Spleen (tissue), 11 donors: ENCODE measurements at regions not wholly inside any gene's neighbourhood (a gene's known extent, or its start where the extent isn't known, plus 50 kb on each side); places are given as distances from the start of the nearest gene placed in this dataset.

ENCODE experiments used
- DNase-seq: peaks from one replicate; pipeline ENCODE4 v3.0.0-alpha.2; 2020
- H3K27ac ChIP-seq, 8 donors: fragments of 200-600 bp; sonication (generic) in 7 of 8; 1 replicate in 4 of 8; 2 replicates in 4 of 8; pipeline versions ENCODE4 v1.5.0 to v1.8.0; 2016 to 2021; ENCODE audit warnings: inconsistent platforms in 4 of 8, mild to moderate bottlenecking in 4 of 8, moderate library complexity in 1 of 8
- H3K27me3 ChIP-seq, 7 donors: fragments of 200-600 bp; sonication (generic) in 6 of 7; replicated peaks in 1 of 7; 1 replicate in 4 of 7; 2 replicates in 3 of 7; pipeline versions ENCODE4 v1.5.0 to v1.8.0; 2016 to 2021; ENCODE audit warnings: inconsistent platforms in 3 of 7, mild to moderate bottlenecking in 1 of 7
- H3K36me3 ChIP-seq, 6 donors: fragments of 200-600 bp; sonication (generic) in 5 of 6; 1 replicate in 4 of 6; 2 replicates in 2 of 6; pipeline versions ENCODE4 v1.5.0 to v1.8.0; 2016 to 2021; ENCODE audit warnings: inconsistent platforms in 2 of 6
- H3K4me1 ChIP-seq, 6 donors: fragments of 200-600 bp; sonication (generic) in 5 of 6; 1 replicate in 3 of 6; 2 replicates in 3 of 6; pipeline versions ENCODE4 v1.5.0 to v1.8.0; 2016 to 2021; ENCODE audit warnings: inconsistent platforms in 3 of 6
- H3K4me3 ChIP-seq, 8 donors: fragments of 200-600 bp; sonication (generic) in 7 of 8; 1 replicate in 4 of 8; 2 replicates in 4 of 8; pipeline versions ENCODE4 v1.5.0 to v1.8.0; 2016 to 2021; ENCODE audit warnings: inconsistent platforms in 4 of 8, mild to moderate bottlenecking in 4 of 8, moderate library complexity in 2 of 8
- H3K9me3 ChIP-seq, 8 donors: fragments of 200-600 bp; sonication (generic) in 7 of 8; 1 replicate in 4 of 8; 2 replicates in 4 of 8; pipeline versions ENCODE4 v1.5.0 to v1.8.0; 2016 to 2021; ENCODE audit warnings: inconsistent platforms in 4 of 8
- POLR2A ChIP-seq, 3 donors: fragments of 450-650 bp; IDR thresholded peaks; one replicate each; pipeline ENCODE4 v1.5.1; 2017; ENCODE audit warnings: antibody characterized with exemption in 3 of 3, mild to moderate bottlenecking in 1 of 3
- POLR2AphosphoS5 ChIP-seq, 3 donors: sonication (generic); formaldehyde crosslinking; IDR thresholded peaks; one replicate each; pipeline ENCODE4 v1.5.1; 2017; ENCODE audit warnings: antibody characterized with exemption in 3 of 3
- WGBS, 5 donors: extraction: QIAGEN DNeasy Blood & Tissue Kit in 3 of 5; methylation state at CpG; one replicate each; pipeline versions ENCODE4 v1.1.5 to v1.1.7; 2013 to 2018; 5-methylcytosine and 5-hydroxymethylcytosine counted together
- intact Hi-C: fragments of 100-400 bp; cut with DNase I; formaldehyde crosslinking; loops from one replicate; pipeline ENCODE4 v1.15.0; 2023; ENCODE audit warnings: low total_unique reads
- TF ChIP-seq, protein P1 (sequence below), 11 experiments: fragments of 200-600 bp in 7 of 11; fragments of 450-650 bp in 4 of 11; sonication (generic) in 4 of 11; IDR thresholded peaks in 8 of 11; conservative IDR thresholded peaks in 3 of 11; 1 replicate in 7 of 11; 2 replicates in 4 of 11; pipeline versions ENCODE4 v1.4.0 to v1.8.0; 2016 to 2021; ENCODE audit warnings: antibody characterized with exemption in 11 of 11, inconsistent platforms in 4 of 11, mild to moderate bottlenecking in 1 of 11
- donor health status: healthy with polysubstance abuse.
- donor health status: DM: no; HTN: no; CAD: no; lungs with moderate emphysema.
- donor health status: DM: no; HTN: no; CAD: no.
- donor health status: Bipolar disorder and iron deficiency.
- donor health status: healthy.
- donor health status: DM: no; HTN: no; CAD: no.
- donor health status: DM: yes; HTN: yes; CAD: no.

GRCh38 chr12:107365703-107366102 lies 272.4 kb upstream of the CRY1 start:
- DNase-seq = no peak
- TF ChIP-seq POLR2A (IDR thresholded peaks at IDR 0.05) (no peak), POLR2AphosphoS5 (IDR thresholded peaks at IDR 0.05) (no peak)
- TF ChIP-seq, protein P1, sequence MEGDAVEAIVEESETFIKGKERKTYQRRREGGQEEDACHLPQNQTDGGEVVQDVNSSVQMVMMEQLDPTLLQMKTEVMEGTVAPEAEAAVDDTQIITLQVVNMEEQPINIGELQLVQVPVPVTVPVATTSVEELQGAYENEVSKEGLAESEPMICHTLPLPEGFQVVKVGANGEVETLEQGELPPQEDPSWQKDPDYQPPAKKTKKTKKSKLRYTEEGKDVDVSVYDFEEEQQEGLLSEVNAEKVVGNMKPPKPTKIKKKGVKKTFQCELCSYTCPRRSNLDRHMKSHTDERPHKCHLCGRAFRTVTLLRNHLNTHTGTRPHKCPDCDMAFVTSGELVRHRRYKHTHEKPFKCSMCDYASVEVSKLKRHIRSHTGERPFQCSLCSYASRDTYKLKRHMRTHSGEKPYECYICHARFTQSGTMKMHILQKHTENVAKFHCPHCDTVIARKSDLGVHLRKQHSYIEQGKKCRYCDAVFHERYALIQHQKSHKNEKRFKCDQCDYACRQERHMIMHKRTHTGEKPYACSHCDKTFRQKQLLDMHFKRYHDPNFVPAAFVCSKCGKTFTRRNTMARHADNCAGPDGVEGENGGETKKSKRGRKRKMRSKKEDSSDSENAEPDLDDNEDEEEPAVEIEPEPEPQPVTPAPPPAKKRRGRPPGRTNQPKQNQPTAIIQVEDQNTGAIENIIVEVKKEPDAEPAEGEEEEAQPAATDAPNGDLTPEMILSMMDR (IDR thresholded peaks at IDR 0.05 in 8 of 11, conservative IDR thresholded peaks at IDR 0.05 in 3 of 11) = no peak
- intact Hi-C loops = no loop called here
- H3K9me3 ChIP-seq = no peaks in the 10 kb centered on the region
- WGBS, 5 donors = 71 to 88% (median 86%) methylated on average over 3 of the region's 3 CpGs; no CpG with 5 or more reads in 1 of the 5 donors
- H3K4me1 ChIP-seq = peaks cover 0 to 25% (median 11%) of the 10 kb centered on the region in 6 donors
- no peak overlapping the region for H3K27ac ChIP-seq
- H3K36me3 ChIP-seq = no peaks in the 10 kb centered on the region
- no peak overlapping the region for H3K4me3 ChIP-seq
- H3K27me3 ChIP-seq = no peaks in the 10 kb centered on the region

GRCh38 chr12:107366322-107366721 lies 273.0 kb upstream of the CRY1 start:
- H3K4me1 ChIP-seq = peaks cover 0 to 31% (median 13%) of the 10 kb centered on the region in 6 donors
- no peaks in the 10 kb centered on the region for H3K36me3 ChIP-seq
- H3K9me3 ChIP-seq = no peaks in the 10 kb centered on the region
- intact Hi-C loops = no loop called here
- TF ChIP-seq POLR2AphosphoS5 (IDR thresholded peaks at IDR 0.05) (no peak), POLR2A (IDR thresholded peaks at IDR 0.05) (no peak)
- TF ChIP-seq, protein P1 (IDR thresholded peaks at IDR 0.05 in 8 of 11, conservative IDR thresholded peaks at IDR 0.05 in 3 of 11) = no peak
- H3K27ac ChIP-seq = no peak overlapping the region
- no peaks in the 10 kb centered on the region for H3K27me3 ChIP-seq
- WGBS, 5 donors = 82 to 91% (median 88%) methylated on average over 2 of the region's 2 CpGs
- no peak overlapping the region for H3K4me3 ChIP-seq
- no peak for DNase-seq

DNA sequence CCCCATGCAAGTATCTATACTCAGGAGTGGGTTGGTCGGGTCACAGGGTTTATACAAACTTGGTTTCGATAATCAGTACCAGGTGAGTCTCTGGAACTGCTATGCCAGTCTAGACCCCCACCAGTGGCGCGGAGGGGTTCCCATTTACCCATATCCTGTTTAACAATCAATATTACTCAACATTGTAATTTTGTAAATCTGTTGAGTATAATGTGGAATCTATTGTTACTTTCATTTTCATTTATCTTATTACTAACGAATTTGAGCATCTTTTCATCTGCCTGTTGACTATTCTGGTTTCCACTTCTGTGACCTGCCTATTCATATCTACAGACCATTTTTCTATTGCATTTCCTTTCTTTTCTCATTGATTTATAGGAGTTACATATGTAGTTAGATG lies 275.2 kb upstream of the CRY1 start:
- Histone ChIP-seq H3K4me3 (peak overlapping the region in 1 of 8 donors; percentile 32), H3K36me3 (no peaks in the 10 kb centered on the region), H3K9me3 (no peaks in the 10 kb centered on the region), H3K4me1 (peaks cover 0 to 54% (median 33%) of the 10 kb centered on the region in 6 donors), H3K27me3 (no peaks in the 10 kb centered on the region), H3K27ac (peak overlapping the region in 3 of 8 donors; percentile 44 to 68 (median 62))
- DNase-seq = no peak
- WGBS, 5 donors = 47 to 67% (median 50%) methylated on average over 5 of the region's 5 CpGs
- intact Hi-C loops = no loop called here
- no peak for TF ChIP-seq POLR2AphosphoS5 (IDR thresholded peaks at IDR 0.05)
- TF ChIP-seq, protein P1 (IDR thresholded peaks at IDR 0.05 in 8 of 11, conservative IDR thresholded peaks at IDR 0.05 in 3 of 11) = no peak
- TF ChIP-seq POLR2A (IDR thresholded peaks at IDR 0.05) = no peak

- intact Hi-C loops = no loop called here
These were observed 275.7 kb upstream of the CRY1 start for GRCh38 chr12:107369006-107369405.

More at GRCh38 chr12:107369006-107369405, 275.7 kb upstream of the CRY1 start:
- H3K36me3 ChIP-seq = no peaks in the 10 kb centered on the region
- no peak for DNase-seq
- no peaks in the 10 kb centered on the region for H3K27me3 ChIP-seq
- peak overlapping the region in 5 of 8 donors; percentile 22 to 68 (median 44) for H3K27ac ChIP-seq
- 55 to 67% (median 59%) methylated on average over 2 of the region's 2 CpGs for WGBS, 5 donors
- H3K4me3 ChIP-seq = peak overlapping the region in 1 of 8 donors; percentile 32
- peaks cover 0 to 58% (median 37%) of the 10 kb centered on the region in 6 donors for H3K4me1 ChIP-seq
- TF ChIP-seq, protein P1 (IDR thresholded peaks at IDR 0.05 in 8 of 11, conservative IDR thresholded peaks at IDR 0.05 in 3 of 11) = no peak
- TF ChIP-seq POLR2A (IDR thresholded peaks at IDR 0.05) = no peak
- TF ChIP-seq POLR2AphosphoS5 (IDR thresholded peaks at IDR 0.05) = no peak
- no peaks in the 10 kb centered on the region for H3K9me3 ChIP-seq
